ENCODE measurements at regions not wholly inside any gene's neighbourhood (a gene's known extent, or its start where the extent isn't known, plus 50 kb on each side); places are given as distances from the start of the nearest gene placed in this dataset.

DNA sequence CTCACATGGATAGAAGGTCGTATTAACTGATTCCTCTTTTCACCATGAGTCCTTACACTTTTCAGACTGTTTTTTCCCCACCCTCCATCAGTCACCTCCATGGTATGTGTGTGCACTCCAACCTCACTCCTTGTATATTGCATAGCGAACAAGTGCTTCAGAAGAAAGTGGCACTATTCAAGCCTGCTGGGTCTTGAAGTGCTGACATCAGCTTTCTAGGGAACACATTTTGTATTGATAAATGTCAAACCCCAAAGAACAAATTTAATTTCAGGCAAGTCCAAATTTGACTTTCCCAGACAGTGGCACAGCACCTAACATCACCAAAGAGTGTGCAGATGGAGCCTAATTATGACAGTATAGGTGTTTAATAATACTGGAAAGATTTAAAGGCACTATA is 617.4 kb upstream of the STXBP6 start:
- TF ChIP-seq, protein P1, sequence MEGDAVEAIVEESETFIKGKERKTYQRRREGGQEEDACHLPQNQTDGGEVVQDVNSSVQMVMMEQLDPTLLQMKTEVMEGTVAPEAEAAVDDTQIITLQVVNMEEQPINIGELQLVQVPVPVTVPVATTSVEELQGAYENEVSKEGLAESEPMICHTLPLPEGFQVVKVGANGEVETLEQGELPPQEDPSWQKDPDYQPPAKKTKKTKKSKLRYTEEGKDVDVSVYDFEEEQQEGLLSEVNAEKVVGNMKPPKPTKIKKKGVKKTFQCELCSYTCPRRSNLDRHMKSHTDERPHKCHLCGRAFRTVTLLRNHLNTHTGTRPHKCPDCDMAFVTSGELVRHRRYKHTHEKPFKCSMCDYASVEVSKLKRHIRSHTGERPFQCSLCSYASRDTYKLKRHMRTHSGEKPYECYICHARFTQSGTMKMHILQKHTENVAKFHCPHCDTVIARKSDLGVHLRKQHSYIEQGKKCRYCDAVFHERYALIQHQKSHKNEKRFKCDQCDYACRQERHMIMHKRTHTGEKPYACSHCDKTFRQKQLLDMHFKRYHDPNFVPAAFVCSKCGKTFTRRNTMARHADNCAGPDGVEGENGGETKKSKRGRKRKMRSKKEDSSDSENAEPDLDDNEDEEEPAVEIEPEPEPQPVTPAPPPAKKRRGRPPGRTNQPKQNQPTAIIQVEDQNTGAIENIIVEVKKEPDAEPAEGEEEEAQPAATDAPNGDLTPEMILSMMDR (IDR thresholded peaks at IDR 0.05; ENCODE audit: insufficient read depth, low read length) = no peak
- no peak for DNase-seq (ENCODE audit: low read depth)
- no peak overlapping the region for H3K4me3 ChIP-seq (ENCODE audit: low read depth, low read length)

DNA sequence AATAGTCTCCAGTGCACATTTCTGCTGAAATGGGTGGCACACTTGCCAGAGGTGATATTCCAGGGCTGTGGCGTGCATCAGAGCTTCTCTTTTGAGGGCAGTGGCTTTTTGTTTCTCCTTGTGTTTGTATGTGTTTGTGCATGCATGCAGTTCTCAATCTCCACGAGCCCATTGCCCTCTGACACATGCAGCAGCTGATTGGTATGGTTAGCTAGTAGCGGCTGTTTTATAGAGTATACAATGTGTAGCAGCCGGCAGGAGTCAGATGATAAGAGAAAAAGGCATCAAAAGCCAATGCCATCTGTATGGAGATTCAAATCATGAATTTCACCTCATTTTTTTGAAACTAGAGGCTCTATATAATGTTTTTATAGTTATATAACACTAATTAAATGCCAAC is 616.9 kb upstream of the STXBP6 start:
- H3K4me3 ChIP-seq (ENCODE audit: low read depth, low read length) = no peak overlapping the region
- no peak for DNase-seq (ENCODE audit: low read depth)
- TF ChIP-seq, protein P1 (IDR thresholded peaks at IDR 0.05; ENCODE audit: insufficient read depth, low read length) = no peak

DNA sequence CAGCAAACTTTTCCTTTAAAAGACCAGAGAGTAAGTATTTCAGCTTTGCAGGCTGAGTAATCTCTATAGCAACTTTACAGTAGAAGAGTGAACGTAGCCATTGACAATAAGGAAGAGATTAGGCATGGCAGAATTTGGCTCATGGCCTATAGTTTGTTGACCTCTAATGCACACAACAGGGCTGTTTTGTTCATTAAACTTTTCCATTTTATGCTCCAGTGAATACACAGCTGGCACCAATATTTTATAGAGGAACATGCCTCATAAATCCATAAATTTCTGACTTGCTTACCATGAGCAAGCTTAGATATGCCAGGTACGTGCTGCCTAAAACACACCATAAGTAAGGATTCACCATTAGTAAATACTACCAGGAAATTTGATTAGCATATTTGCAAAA is 609.0 kb upstream of the STXBP6 start:
- TF ChIP-seq, protein P1 (IDR thresholded peaks at IDR 0.05; ENCODE audit: insufficient read depth, low read length) = no peak

DNA sequence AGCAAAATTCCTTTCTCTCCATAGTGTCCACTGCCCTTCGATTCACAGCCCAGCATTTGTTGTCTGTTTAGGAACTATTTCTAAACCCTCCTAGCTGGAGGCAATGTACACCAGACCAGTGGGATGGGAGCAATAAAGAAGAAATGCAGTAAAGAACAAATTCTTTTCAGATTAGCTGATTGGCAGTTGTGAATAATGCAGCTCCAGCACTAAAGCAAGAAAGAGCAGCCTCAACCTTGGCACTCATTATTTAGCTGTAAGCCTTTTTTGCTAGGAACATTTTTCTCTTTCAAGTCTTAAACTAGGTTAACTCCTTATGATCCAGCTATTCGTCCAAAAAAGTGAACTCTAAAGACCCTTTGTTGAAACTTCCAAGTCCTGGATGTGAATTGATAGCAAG is 580.5 kb upstream of the STXBP6 start:
- H3K4me3 ChIP-seq (ENCODE audit: low read depth, low read length) = no peak overlapping the region
- no peak for DNase-seq (ENCODE audit: low read depth)
- TF ChIP-seq, protein P1 (IDR thresholded peaks at IDR 0.05; ENCODE audit: insufficient read depth, low read length) = no peak

More for the DNA sequence above, 609.0 kb upstream of the STXBP6 start:
- no peak for DNase-seq (ENCODE audit: low read depth)
- H3K4me3 ChIP-seq (ENCODE audit: low read depth, low read length) = no peak overlapping the region

DNA sequence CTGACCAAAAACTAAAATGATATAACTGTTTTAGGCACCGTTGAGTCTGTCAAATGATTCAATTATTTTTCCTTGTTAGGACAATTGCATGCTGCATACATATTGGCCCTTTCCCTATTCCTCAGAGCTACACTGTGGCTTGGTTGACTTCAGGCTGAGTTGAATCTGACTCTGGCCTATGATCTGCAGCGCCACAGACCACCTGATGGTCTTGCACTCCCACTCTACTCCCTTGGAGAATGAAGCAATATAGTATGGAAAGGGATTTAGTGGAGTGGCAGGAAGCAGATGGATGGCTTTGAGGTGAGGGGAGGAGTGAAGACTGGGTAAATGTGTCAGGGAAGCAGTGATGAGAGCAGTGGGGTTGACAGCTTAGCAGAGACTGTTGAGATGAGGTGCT is 579.0 kb upstream of the STXBP6 start:
- DNase-seq (ENCODE audit: low read depth) = no peak
- H3K4me3 ChIP-seq (ENCODE audit: low read depth, low read length) = no peak overlapping the region
- TF ChIP-seq, protein P1 (IDR thresholded peaks at IDR 0.05; ENCODE audit: insufficient read depth, low read length) = no peak

DNA sequence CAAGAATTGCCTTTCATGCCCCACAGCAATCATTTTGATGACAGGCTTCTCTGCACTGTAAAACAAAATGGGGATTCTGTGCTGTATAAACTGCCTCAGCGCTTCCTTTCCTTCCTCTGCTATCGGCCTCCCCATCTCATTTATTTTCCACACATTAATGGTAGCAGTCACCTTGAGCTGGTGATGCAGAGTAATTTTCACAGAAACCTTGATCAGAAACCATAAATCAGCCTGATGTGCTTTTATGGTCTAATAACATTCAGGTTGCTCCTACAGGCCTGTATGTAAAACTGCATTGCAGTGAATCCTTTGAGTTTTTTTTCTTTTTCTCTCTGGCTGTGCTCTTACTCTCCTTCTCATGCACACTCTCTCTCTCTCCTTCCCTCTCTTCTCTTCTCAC is 578.4 kb upstream of the STXBP6 start:
- no peak for DNase-seq (ENCODE audit: low read depth)

DNA sequence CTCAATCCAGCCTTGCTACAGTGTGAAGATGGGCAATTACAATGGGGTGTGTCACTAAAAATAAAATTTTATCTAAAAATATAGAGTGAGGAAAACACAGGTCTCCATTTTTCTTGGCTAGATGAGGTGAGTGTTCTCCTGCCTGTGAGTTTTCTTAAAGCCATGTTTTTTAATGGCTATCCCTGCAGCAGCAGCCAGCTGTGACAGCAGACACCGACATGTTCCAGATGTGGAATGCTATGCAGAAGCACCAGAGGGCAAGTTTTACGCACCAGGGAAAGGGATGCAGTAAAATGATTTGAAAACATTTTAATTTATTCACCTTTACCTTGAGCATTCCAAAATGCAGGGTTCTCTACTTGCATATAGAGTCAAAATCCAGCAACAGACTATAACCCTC is 577.0 kb upstream of the STXBP6 start:
- no peak for DNase-seq (ENCODE audit: low read depth)
- no peak overlapping the region for H3K4me3 ChIP-seq (ENCODE audit: low read depth, low read length)
- TF ChIP-seq, protein P1 (IDR thresholded peaks at IDR 0.05; ENCODE audit: insufficient read depth, low read length) = no peak

More for the DNA sequence above, 578.4 kb upstream of the STXBP6 start:
- no peak overlapping the region for H3K4me3 ChIP-seq (ENCODE audit: low read depth, low read length)
- TF ChIP-seq, protein P1 (IDR thresholded peaks at IDR 0.05; ENCODE audit: insufficient read depth, low read length) = no peak

All from fibroblast of the aortic adventitia (primary cell).